H9 (cell line): ENCODE measurements at regions not wholly inside any gene's neighbourhood (a gene's known extent, or its start where the extent isn't known, plus 50 kb on each side); places are given as distances from the start of the nearest gene placed in this dataset.

Experiments used
- DNase-seq: peaks from one replicate; pipeline ENCODE4 v3.0.0-alpha.2; 2017
- H2AFZ ChIP-seq: one replicate; pipeline ENCODE4 v1.6.1; 2013; ENCODE audit warnings: mild to moderate bottlenecking, low read length, control low read depth, moderate library complexity
- H2AK5ac ChIP-seq: 2 replicates; pipeline ENCODE4 v1.6.1; 2013; ENCODE audit warnings: low read length, control low read depth, mixed read lengths; ENCODE audit not compliant: insufficient read length
- H2BK120ac ChIP-seq: one replicate; pipeline ENCODE4 v1.6.1; 2013; ENCODE audit warnings: low read depth, mild to moderate bottlenecking, low read length, control low read depth, inconsistent platforms; ENCODE audit not compliant: poor library complexity, severe bottlenecking
- H2BK12ac ChIP-seq: 2 replicates; pipeline ENCODE4 v1.6.1; 2013; ENCODE audit warnings: low read length, control low read depth, mixed read lengths, low read depth; ENCODE audit not compliant: insufficient read length
- H2BK15ac ChIP-seq: 2 replicates; pipeline ENCODE4 v1.6.1; 2013; ENCODE audit warnings: low read depth, low read length, control low read depth
- H2BK20ac ChIP-seq: one replicate; pipeline ENCODE4 v1.6.1; 2013; ENCODE audit warnings: low read depth, mild to moderate bottlenecking, low read length, control low read depth, inconsistent platforms; ENCODE audit not compliant: poor library complexity, severe bottlenecking
- H2BK5ac ChIP-seq: 2 replicates; pipeline ENCODE4 v1.6.1; 2013; ENCODE audit warnings: low read length, control low read depth, mixed read lengths; ENCODE audit not compliant: insufficient read length
- H3K14ac ChIP-seq: 2 replicates; pipeline ENCODE4 v1.6.1; 2013; ENCODE audit warnings: low read length, control low read depth; ENCODE audit not compliant: insufficient read depth
- H3K18ac ChIP-seq: 2 replicates; pipeline ENCODE4 v1.6.1; 2013; ENCODE audit warnings: low read depth, mild to moderate bottlenecking, mixed read lengths, low read length, control low read depth; ENCODE audit not compliant: insufficient read length
- H3K23ac ChIP-seq: 2 replicates; pipeline ENCODE4 v1.6.1; 2013; ENCODE audit warnings: low read length, control low read depth, mixed read lengths, low read depth; ENCODE audit not compliant: insufficient read length
- H3K23me2 ChIP-seq: 2 replicates; pipeline ENCODE4 v1.6.1; 2013; ENCODE audit warnings: low read depth, mild to moderate bottlenecking, mixed read lengths, low read length, control low read depth; ENCODE audit not compliant: insufficient read length, poor library complexity, severe bottlenecking
- H3K27ac ChIP-seq: 2 replicates; pipeline ENCODE4 v1.5.1; 2013; ENCODE audit warnings: low read length, control low read depth, mixed read lengths, low read depth; ENCODE audit not compliant: insufficient read length
- H3K27me3 ChIP-seq: 2 replicates; pipeline ENCODE4 v1.6.1; 2013; ENCODE audit warnings: low read length, control low read depth, inconsistent platforms; ENCODE audit not compliant: insufficient read depth
- H3K4ac ChIP-seq: 2 replicates; pipeline ENCODE4 v1.6.1; 2013; ENCODE audit warnings: low read depth, mild to moderate bottlenecking, control low read depth, inconsistent platforms, low read length, moderate library complexity
- H3K4me1 ChIP-seq: 2 replicates; pipeline ENCODE4 v1.6.1; 2013; ENCODE audit warnings: low read length, control low read depth, inconsistent platforms; ENCODE audit not compliant: insufficient read depth
- H3K4me2 ChIP-seq: 2 replicates; pipeline ENCODE4 v1.6.1; 2013; ENCODE audit warnings: low read length, control low read depth, mixed read lengths; ENCODE audit not compliant: insufficient read length, insufficient read depth
- H3K56ac ChIP-seq: 2 replicates; pipeline ENCODE4 v1.6.1; 2013; ENCODE audit warnings: low read depth, mild to moderate bottlenecking, mixed read lengths, low read length, control low read depth; ENCODE audit not compliant: insufficient read length
- H3K79me1 ChIP-seq: 2 replicates; pipeline ENCODE4 v1.6.1; 2013; ENCODE audit warnings: low read depth, mild to moderate bottlenecking, moderate library complexity, low read length, control low read depth, inconsistent platforms; ENCODE audit not compliant: insufficient read depth, poor library complexity, severe bottlenecking
- H3K79me2 ChIP-seq: 2 replicates; pipeline ENCODE4 v1.6.1; 2013; ENCODE audit warnings: low read length, control low read depth, inconsistent platforms; ENCODE audit not compliant: insufficient read depth
- H3K9ac ChIP-seq: 2 replicates; pipeline ENCODE4 v1.6.1; 2013; ENCODE audit warnings: low read length, control low read depth, mixed read lengths; ENCODE audit not compliant: insufficient read length; ENCODE audit errors: extremely low read depth
- H3K9me3 ChIP-seq: one replicate; pipeline ENCODE4 v1.6.1; 2013; ENCODE audit warnings: low read depth, low read length, inconsistent platforms; ENCODE audit not compliant: control insufficient read depth
- H3T11ph ChIP-seq: one replicate; pipeline ENCODE4 v1.6.1; 2013; ENCODE audit warnings: mild to moderate bottlenecking, low read length, control low read depth, inconsistent platforms
- H4K20me1 ChIP-seq: one replicate; pipeline ENCODE4 v1.6.1; 2013; ENCODE audit not compliant: control insufficient read depth, insufficient read length, insufficient read depth
- H4K5ac ChIP-seq: 2 replicates; pipeline ENCODE4 v1.6.1; 2013; ENCODE audit warnings: low read depth, mild to moderate bottlenecking, mixed read lengths, low read length, control low read depth; ENCODE audit not compliant: insufficient read length
- H4K8ac ChIP-seq: replicated peaks from 2 replicates; pipeline ENCODE4 v1.6.1; 2013; ENCODE audit warnings: low read length, control low read depth, mixed read lengths, low read depth; ENCODE audit not compliant: insufficient read length
- H4K91ac ChIP-seq: 2 replicates; pipeline ENCODE4 v1.6.1; 2013; ENCODE audit warnings: low read depth, mild to moderate bottlenecking, moderate library complexity, mixed read lengths, low read length, control low read depth; ENCODE audit not compliant: insufficient read length
- H3K27ac Mint-ChIP-seq, 3 experiments: 2 replicates in 2 of 3; 3 replicates in 1 of 3; pipeline ENCODE4 v1.8.0; 2020 to 2021; ENCODE audit warnings: mixed read lengths in 3 of 3, mild to moderate bottlenecking in 1 of 3, moderate library complexity in 1 of 3
- H3K27me3 Mint-ChIP-seq: 2 replicates; pipeline ENCODE4 v1.8.0; 2021; ENCODE audit warnings: low read depth, mild to moderate bottlenecking, moderate library complexity, mixed read lengths
- H3K36me3 Mint-ChIP-seq, 3 experiments: 2 replicates in 2 of 3; 3 replicates in 1 of 3; pipeline ENCODE4 v1.8.0; 2020 to 2021; ENCODE audit warnings: low read depth in 3 of 3, mixed read lengths in 3 of 3; ENCODE audit not compliant: insufficient read depth in 1 of 3
- H3K4me1 Mint-ChIP-seq, 2 experiments: 2 replicates each; pipeline ENCODE4 v1.8.0; 2020; ENCODE audit warnings: mixed read lengths in 2 of 2
- H3K4me3 Mint-ChIP-seq, 2 experiments: 2 replicates in 1 of 2; 3 replicates in 1 of 2; pipeline ENCODE4 v1.8.0; 2020 to 2021; ENCODE audit warnings: mild to moderate bottlenecking in 2 of 2, mixed read lengths in 2 of 2, moderate library complexity in 1 of 2
- H3K9me3 Mint-ChIP-seq, 2 experiments: 2 replicates in 1 of 2; 3 replicates in 1 of 2; pipeline ENCODE4 v1.8.0; 2020; ENCODE audit warnings: mild to moderate bottlenecking in 2 of 2, mixed read lengths in 2 of 2, moderate library complexity in 1 of 2
- WGBS: extraction: QIAGEN DNeasy Blood & Tissue Kit; methylation state at CpG from one replicate; pipeline ENCODE4 v1.1.7; 2013; ENCODE audit warnings: missing lambda C conversion rate, low lambda C conversion rate, mixed read lengths; ENCODE audit not compliant: insufficient read length; ENCODE audit errors: extremely low coverage; 5-methylcytosine and 5-hydroxymethylcytosine counted together
- TF ChIP-seq, protein P1 (sequence below): fragments of 200-600 bp; sonication (generic); conservative IDR thresholded peaks from 3 replicates; pipeline ENCODE4 v1.8.0; 2021; ENCODE audit warnings: antibody characterized with exemption, mild to moderate bottlenecking

DNA sequence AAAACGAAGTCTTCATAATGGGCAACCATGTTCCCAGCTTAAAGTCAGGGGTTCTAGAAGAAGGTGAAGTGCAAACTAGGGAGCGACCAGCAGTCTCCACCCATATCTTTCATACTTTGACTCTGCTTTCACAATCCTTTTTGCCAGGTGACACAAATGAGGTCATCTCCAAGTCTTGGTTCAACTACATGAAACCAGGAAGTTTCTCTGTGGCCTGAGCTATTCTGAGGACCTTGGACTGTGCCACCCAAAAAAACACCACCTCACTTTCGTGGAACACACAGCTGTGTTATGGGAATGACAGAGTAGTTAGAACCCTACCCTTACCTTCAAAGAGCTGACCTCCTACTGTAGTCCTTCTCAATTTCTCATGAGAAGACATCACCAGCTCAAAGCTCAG is 309.2 kb downstream of the AGTPBP1 start:
- H4K8ac ChIP-seq, result no peak overlapping the region
- no CpG with 5 or more reads among the region's 3 CpGs for whole genome bisulfite sequencing
- H3K9ac ChIP-seq, result no peak overlapping the region
- Mint-ChIP-seq H3K4me1 (no peaks in the 10 kb centered on the region; a peak in 1 of 4 replicates), H3K4me3 (no peak overlapping the region), H3K27ac (no peak overlapping the region; a peak in 1 of 7 replicates), H3K36me3 (no peaks in the 10 kb centered on the region; a peak in 2 of 7 replicates), H3K27me3 (no peaks in the 10 kb centered on the region; the same call in 1 of the 2 replicates), H3K9me3 (no peaks in the 10 kb centered on the region; a peak in 1 of 5 replicates)
- DNase-seq, result no peak
- no peak overlapping the region for H3K4ac ChIP-seq
- no peaks in the 10 kb centered on the region for H3K79me2 ChIP-seq
- no peak overlapping the region for H2BK5ac ChIP-seq
- no peak overlapping the region for H3K14ac ChIP-seq
- no peak overlapping the region for H2BK15ac ChIP-seq
- TF ChIP-seq, protein P1, sequence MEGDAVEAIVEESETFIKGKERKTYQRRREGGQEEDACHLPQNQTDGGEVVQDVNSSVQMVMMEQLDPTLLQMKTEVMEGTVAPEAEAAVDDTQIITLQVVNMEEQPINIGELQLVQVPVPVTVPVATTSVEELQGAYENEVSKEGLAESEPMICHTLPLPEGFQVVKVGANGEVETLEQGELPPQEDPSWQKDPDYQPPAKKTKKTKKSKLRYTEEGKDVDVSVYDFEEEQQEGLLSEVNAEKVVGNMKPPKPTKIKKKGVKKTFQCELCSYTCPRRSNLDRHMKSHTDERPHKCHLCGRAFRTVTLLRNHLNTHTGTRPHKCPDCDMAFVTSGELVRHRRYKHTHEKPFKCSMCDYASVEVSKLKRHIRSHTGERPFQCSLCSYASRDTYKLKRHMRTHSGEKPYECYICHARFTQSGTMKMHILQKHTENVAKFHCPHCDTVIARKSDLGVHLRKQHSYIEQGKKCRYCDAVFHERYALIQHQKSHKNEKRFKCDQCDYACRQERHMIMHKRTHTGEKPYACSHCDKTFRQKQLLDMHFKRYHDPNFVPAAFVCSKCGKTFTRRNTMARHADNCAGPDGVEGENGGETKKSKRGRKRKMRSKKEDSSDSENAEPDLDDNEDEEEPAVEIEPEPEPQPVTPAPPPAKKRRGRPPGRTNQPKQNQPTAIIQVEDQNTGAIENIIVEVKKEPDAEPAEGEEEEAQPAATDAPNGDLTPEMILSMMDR, result no peak
- H3K79me1 ChIP-seq, result no peaks in the 10 kb centered on the region
- no peak overlapping the region for H4K5ac ChIP-seq
- H3K18ac ChIP-seq, result no peak overlapping the region
- H3K4me1 ChIP-seq, result no peaks in the 10 kb centered on the region
- H2BK120ac ChIP-seq, result no peak overlapping the region
- no peak overlapping the region for H2BK20ac ChIP-seq
- no peaks in the 10 kb centered on the region for H3K23me2 ChIP-seq
- H3K9me3 ChIP-seq, result no peaks in the 10 kb centered on the region
- H3K23ac ChIP-seq, result no peak overlapping the region
- no peak overlapping the region for H3K4me2 ChIP-seq
- no peak overlapping the region for H2BK12ac ChIP-seq
- H2AFZ ChIP-seq, result no peak overlapping the region
- H3T11ph ChIP-seq, result no peak overlapping the region
- H3K27me3 ChIP-seq, result no peaks in the 10 kb centered on the region
- H2AK5ac ChIP-seq, result no peak overlapping the region
- H3K56ac ChIP-seq, result no peak overlapping the region
- no peaks in the 10 kb centered on the region for H4K20me1 ChIP-seq
- H3K27ac ChIP-seq, result no peak overlapping the region
- H4K91ac ChIP-seq, result no peak overlapping the region
